Neural progenitor cell (in vitro differentiated cells): ENCODE measurements at regions not wholly inside any gene's neighbourhood (a gene's known extent, or its start where the extent isn't known, plus 50 kb on each side); places are given as distances from the start of the nearest gene placed in this dataset.
"Not testable (repeated sequence)": the region's sequence is repeated elsewhere in the genome, so short reads cannot be mapped to it uniquely, and the experiment has no call there.

Experiments
- CTCF ChIP-seq: fragments of 200-600 bp; sonication (generic); IDR thresholded peaks from 2 replicates; pipeline ENCODE4 v1.5.1; 2017; ENCODE audit warnings: antibody characterized with exemption, mild to moderate bottlenecking
- EZH2 ChIP-seq: fragments of 200-600 bp; sonication (generic); IDR thresholded peaks from 2 replicates; pipeline ENCODE4 v1.6.1; 2017; ENCODE audit warnings: antibody characterized with exemption, mild to moderate bottlenecking, moderate library complexity
- EZH2phosphoT487 ChIP-seq: fragments of 200-600 bp; sonication (generic); IDR thresholded peaks from 2 replicates; pipeline ENCODE4 v1.6.1; 2017; ENCODE audit warnings: antibody characterized with exemption

- TF ChIP-seq CTCF, EZH2, EZH2phosphoT487: not testable (repeated sequence)
Measured at GRCh38 chr3:87486635-87487034, 210.3 kb upstream of the POU1F1 start.
